GM18907 (cell line): ENCODE measurements at regions not wholly inside any gene's neighbourhood (a gene's known extent, or its start where the extent isn't known, plus 50 kb on each side); places are given as distances from the start of the nearest gene placed in this dataset.

Source experiments
- ATAC-seq: cut with Tn5 transposase; IDR thresholded peaks from one replicate; pipeline ENCODE4 v1.9.1; 2021; ENCODE audit warnings: mild to moderate bottlenecking, moderate library complexity; ENCODE audit not compliant: unreplicated experiment

DNA sequence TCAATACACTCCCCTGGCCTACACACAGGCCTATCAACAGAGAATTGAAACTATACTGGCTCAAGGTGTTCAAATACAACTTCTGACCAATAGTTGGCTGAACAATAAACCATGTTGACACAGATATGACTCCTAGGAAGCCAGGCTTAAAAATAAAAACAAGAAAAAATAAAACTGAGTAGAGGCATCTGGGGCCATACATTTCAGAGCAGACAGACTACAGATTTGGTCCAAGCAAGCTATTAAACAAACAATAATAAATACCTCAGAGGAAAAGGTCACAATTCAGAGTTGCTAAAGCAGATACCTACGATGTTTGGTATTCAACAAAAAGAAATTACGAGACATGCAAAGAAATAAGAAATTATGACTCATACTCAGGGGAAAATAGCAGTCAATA lies 132.8 kb upstream of the ACVR2A start:
- no peak for ATAC-seq

DNA sequence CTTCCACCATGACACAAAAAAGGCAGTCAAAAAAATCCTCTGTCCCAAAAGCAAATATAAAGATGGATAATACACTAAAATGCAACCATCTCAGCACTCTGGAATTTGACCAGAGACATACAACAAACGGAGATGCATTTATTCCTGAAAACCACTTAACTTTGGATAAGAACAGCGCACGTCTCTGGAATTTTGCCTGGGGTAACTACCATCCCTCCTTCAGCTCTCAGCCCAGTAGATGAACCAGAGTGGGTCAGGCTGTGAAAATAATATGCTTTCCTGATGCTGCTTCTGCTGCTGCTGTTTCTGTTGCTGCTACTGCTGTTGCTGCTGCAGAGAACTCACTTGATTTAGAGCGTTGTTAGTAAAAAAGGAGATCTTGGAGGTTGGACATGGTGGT lies 133.8 kb upstream of the ACVR2A start:
- ATAC-seq = no peak

DNA sequence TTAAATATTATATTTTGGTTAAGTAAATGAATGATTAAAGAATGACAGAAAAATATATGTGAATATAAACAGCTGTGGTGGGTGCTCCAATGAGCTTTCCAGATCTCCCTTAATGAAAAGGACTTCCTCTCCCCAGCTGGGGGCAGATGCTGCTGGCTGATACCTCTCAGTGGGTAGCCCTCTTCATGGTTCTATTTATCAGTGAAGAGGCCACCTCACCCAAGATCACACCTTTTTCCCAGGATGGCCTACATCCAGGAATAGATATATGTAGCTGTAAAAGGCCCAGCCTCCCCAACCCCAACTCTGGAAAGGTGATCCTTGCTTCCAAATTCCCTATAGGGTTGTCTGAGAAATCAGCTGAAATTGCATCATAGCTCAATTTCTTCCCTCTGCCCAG lies 135.2 kb upstream of the ACVR2A start:
- no peak for ATAC-seq

DNA sequence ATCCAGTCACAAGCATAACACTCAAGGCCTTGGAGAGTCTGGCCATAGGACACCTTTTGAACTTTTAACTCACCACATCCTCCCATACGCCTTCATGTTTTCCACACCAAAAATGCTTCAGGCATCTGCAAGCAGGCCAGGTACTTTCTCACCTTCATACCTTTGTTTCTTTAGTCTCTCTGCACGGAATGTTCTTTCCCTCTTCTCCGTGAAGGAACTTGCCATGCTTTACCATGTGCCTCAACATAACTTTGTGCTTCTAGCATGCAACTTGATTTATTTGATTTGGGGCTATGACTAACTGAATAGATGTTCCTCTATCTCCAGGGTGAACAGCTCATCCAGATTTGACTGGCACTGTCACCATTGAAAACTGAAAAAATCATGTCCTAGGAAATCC lies 141.7 kb upstream of the ACVR2A start:
- ATAC-seq = no peak

DNA sequence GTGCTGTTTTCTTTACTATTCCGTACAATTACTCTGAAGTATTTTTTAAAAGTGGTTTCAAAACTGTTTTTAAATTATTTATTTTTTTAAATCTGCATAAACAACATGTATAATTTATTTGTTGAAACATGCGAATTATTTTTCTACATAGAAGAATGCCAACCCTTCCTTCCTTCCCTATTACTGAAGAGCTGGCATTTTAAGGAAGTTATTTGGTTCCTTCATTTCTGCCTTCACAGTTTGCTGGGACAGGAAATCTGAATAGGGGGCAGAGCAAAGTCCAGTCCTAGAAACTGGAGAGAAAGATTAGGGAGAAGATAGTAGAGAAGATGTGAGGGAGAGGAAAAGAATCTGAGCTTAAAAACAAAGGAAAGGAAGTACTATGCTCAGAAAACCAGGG lies 146.7 kb upstream of the ACVR2A start:
- no peak for ATAC-seq

DNA sequence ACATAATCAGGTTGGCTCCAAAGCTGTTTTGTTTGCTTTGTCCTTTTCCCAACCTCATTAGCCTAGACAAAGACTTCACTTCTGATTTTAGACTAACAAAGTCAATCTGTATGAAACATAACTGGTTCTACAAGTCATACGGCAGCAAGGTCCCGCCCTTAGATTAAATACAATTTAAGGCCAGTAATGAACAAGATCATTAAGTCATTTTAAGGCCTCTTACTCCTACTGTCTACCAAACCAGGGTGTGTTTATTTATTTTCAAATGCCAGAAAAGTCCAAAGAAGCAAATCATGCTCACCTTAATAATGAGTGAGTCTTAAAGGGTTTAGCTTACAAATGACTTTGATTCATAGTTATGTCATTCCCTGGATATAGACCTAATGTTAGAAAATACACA lies 148.4 kb upstream of the ACVR2A start:
- ATAC-seq = no peak

DNA sequence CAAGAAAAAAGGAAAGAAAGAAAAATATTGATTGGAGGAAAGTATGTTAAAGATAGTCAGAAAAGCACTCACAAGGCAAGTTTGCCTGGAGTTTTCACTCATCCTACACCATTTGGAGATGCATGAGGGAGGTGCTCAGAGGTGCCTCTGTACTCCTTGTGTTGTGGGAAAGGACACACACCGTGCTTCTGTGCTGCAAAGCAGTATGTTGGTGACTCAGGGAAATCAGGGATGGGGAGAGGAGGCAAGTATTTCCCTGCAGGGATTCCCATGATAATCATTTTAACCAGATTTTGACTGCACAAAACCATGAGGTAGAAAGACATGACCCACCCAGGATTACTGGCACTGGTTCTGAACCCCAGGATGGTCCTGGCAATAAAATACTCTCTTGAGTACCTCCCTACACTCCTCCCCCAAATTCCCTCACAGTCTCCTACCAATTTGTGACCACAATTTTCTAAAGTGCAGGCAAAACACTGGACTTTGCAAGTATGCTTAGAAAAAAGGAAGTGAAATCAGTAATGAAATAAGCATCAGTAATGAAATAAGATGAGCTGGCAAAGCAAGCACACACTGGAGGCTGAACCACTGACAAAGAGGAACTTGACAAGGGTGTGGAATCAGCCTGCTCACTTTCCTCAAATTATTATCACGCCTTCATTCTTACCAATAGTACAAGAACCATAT lies 155.5 kb upstream of the ACVR2A start:
- ATAC-seq = peak; percentile 100

DNA sequence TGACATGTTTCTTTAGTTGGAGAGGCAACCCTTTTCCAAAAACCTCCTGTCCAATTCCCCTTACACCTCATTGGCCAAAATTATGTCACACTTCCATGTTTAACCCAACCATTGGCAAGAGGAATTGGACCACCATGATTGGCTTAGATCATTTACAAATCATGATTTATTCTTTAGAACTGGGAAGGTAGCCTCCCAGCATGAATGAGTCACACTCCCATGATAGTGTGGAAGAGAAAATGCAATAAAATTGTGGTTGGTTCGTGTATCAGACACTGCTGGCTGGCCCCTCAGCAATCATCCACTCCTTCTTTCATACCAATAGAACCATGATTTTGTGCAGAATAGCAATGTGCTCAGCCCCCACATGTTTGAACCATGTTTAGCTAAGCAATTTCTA lies 156.6 kb upstream of the ACVR2A start:
- ATAC-seq = no peak

DNA sequence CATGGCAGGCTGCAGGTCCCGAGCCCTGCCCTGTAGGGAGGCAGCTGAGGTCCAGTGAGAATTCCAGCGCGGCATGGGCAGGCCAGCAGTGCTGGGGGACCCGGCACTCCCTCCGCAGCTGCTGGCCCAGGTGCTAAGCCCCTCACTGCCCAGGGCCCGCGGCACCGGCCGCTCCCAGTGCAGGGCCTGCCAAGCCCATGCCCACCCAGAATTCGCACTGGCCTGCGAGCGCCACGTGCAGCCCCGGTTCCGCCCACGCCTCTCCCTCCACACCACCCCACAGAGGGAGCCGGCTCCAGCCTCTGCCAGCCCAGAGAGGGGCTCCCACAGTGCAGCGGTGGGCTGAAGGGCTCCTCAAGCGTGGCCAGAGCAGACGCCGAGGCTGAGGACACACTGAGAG lies 158.5 kb upstream of the ACVR2A start:
- no peak for ATAC-seq

DNA sequence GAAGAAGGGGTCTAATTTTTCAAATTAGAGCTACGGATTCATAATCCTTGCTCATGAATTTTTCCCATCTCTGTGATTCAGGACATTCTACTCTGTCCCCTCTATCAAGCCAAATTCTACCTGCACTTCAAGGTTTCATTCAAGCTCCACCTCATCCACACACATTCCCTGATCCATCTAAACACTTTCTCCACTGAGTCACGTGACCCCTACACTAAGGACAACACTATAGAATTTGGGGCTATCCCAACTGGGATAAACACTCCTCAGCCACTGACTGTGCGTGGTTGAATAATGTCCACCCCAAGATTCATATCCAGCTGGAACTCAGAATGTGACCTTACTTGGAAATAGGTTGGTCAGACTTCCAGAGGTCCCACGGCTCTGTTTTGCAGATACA lies 159.9 kb upstream of the ACVR2A start:
- ATAC-seq = no peak

DNA sequence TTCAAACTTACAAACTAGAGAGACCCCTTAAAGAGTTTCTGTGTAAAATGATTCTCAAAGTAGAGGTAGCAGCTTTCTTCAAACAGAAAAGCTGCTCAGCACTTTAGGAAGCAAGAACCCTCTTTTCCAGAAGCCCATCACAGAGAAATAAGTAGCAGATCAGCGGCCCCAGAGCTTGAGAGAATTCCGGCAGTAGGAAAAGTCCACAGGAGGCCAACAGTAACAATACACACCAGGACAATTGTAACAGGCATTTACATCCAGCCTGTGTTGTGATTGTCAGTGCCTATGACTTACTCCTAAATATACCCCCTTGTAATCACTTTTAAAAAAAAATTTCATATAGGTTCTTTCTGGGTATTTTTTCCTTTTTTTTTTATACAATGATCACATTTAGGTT lies 161.4 kb upstream of the ACVR2A start:
- ATAC-seq = no peak

DNA sequence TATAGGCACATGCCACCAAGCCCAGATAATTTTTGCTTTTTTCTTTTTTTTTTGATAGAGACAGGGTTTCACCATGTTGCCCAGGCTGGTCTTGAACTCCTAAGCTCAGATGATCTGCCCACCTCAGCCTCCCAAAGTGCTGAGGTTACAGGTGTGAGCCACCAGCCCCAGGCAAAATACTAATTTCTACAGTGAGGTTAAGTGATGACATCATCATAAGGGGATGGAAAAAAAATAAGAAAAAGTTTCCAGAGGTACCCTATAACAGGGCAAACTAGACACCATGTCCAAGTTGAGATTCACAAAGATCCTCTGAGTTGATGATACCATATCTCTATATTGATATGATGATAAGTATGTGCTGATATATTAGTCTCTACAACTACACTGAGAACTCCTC lies 163.7 kb upstream of the ACVR2A start:
- ATAC-seq = no peak

DNA sequence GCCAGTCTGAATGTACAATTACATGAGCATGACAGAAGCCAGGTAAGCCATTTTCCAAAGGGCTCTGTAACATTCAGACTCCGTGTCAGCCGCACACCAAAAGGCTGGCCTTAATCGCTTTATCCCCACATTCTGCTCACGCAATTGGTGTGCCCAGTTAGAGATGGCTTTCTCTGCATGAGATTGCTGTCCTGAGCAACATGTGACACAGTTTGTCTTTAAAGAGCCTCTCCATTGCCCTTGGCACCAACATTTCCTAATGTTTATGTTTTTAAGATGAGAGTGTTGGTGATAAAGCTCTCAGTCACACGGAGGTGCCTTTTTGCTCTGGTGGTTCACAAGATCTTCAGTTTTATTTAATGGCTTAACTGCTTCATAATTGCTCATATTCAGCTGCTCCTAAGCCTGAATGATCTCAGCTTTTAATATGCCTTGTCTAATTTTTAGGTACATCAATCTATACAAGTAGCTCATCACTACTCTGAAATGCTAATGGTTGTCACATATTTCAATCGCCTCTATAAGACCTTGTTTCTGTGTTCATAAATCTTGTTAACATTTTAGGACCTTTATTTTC lies 164.8 kb upstream of the ACVR2A start:
- ATAC-seq = no peak

DNA sequence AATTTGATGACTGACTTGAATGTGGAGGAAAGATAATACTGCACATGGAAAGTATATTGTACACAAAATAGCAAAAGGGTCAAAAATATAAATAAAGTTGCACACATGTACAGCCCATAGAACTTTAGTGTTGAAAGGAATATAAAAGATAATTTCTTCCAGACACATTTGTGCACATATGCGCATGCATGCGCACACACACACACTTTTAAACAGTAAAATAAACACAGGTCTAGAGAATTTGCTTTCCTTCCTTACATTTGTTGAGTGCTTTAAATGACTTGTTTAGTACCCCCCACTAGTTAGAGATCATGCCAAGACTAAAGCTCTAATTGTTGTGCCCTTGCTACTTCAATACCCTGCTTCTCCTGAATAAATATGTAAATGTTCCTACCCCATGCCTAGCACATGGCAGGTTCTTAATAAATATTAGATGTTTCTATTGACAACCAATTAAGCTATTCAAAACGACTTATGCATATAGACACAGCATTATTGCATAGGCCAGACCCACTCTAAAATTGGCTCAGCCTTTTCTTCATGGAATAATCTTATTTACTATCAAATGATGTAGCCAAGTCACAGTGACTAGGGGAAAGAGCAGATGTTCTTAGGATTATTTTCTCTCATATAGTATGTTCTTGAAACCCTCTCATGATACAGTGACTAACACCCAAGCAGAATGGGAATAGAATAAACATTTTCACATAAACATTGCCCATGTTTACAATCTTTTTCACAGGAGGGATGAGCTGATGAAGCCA lies 165.5 kb upstream of the ACVR2A start:
- ATAC-seq = no peak

DNA sequence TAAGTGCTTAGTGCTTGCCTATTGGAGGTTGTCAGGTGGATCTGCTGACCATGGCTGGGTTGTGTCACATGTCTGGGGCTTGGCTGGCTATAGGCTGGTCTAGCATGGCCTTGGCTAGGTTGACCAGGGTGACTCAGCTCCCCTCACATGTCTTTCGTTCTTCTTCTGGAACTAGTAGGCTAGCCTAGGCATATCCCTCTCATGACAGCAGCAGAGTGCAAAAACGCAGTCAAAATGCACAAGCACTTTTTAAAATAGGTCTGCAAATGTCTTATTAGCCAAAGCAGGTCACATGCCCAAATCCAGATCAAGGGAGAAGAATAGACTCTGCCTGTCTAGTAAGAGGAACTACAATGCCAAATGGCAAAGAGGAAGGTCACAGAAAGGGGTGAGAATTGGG lies 179.7 kb upstream of the ACVR2A start:
- no peak for ATAC-seq

DNA sequence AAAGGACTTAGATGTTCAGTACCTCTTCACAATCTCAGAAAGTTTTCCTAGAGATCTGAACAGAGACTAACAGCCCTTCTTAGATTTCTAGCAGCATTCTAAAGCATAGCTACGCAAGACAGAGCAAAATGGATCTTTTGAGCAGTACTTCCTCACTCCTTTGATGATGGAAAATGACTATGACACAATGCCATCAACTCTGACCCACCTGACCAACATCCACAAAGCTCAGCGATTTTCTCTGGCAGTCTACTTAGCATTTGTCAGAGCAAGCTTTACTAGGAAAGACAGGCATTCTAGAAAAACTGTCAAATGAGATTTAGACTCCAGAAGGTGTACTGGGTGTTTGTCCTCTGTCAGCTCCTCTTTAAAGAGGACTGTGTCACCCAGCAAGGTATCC lies 180.9 kb upstream of the ACVR2A start:
- ATAC-seq = no peak

DNA sequence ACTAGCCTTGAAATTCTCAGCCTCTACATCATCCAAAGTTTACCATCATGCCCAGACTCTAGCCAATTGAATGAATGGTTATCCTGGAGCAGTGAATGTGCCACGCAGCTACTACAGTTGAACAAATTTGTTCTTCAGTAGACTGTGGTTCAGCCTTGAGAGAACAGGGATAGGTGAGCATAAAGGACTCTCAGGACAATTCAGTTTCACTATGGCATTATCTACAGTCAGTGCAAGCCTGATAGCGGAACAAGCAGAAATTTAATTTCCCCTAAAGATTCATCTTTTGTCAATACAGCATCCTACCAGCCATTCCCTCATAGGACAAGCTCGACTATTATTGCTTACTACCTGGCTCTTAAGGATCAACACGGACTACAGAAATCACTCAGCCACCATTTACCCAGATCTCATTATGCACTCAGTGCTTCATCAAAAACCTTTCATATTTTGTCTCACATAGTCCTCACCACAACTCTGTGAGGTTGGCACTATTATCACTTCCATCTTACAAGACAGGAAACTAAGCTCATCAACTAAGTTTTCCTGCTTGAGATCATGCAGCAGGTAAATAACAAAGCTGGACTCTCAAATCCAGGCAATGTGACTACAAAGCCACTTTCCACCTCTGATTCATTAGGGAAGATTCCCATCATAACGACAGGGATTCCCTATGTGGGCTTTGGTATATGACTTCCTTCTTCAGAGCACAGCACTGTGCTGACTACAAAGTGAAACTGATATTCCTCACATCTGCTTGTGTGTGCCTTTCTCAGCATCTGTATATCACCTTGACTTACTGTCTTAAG lies 181.5 kb upstream of the ACVR2A start:
- peak; percentile 88 for ATAC-seq

DNA sequence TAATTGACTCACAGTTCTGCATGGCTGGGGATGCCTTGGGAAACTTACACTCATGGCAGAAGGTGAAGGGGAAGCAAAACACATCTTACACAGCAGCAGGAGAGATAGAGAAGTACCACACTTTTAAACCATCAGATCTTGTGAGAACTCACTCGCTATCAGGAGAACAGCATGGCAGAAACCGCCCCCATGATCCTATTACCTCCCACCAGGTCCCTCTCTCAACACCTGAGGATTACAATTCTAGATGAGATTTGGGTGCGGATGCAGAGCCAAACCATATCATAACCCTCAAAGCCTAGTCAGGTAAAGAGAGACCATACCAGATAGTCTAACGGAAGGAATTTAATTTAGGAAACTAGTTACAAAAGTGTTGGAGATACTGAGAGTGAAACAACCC lies 182.6 kb upstream of the ACVR2A start:
- no peak for ATAC-seq

DNA sequence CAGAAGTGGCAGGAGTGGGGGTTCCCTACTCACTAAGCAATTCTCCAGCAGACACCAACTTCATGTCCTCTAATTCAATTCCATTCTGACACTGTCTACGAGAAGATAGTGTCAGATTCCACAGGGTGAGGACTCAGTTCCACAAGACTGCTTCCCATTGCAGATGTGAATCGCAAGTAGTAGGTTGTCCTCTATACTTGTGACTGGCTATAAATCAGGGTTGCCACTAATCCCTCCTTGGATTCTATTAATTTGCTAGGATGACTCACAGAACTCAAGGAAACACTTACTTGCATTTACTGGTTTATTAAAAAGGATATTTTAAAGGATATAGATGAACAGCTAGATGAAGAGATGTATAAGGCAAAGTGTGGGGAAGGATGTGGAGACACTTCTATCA lies 184.1 kb upstream of the ACVR2A start:
- ATAC-seq = no peak

DNA sequence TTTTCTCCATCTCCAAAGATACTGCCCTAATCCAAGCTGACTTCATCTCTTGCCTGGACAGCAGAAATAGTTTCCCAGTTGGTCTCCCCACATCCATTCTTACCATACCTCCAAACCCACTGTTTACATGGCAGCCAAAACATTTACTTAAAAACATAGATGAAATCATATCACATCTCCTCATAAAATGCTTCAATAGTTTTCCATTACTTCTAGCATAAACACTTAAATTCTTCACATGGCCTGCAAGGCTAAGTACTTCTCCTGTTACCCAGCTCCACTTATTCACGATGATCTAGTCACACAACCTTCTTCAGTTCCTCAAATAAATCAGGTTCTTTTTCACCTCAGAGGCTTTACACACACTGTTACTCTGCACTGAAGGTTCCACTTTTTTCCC lies 185.8 kb upstream of the ACVR2A start:
- ATAC-seq = no peak
